Breast epithelium (tissue), 4 donors: ENCODE measurements at regions not wholly inside any gene's neighbourhood (a gene's known extent, or its start where the extent isn't known, plus 50 kb on each side); places are given as distances from the start of the nearest gene placed in this dataset.
"Not testable (repeated sequence)": the region's sequence is repeated elsewhere in the genome, so short reads cannot be mapped to it uniquely, and the experiment has no call there.

Source experiments
- DNase-seq, 2 donors: peaks; one replicate each; pipeline ENCODE4 v3.0.0-alpha.2; 2019; ENCODE audit warnings: low spot score in 2 of 2
- H3K27ac ChIP-seq, 2 donors: fragments of 200-600 bp; sonication (generic) in 1 of 2; one replicate each; pipeline ENCODE4 v1.5.1; 2016 to 2019; ENCODE audit warnings: mild to moderate bottlenecking in 1 of 2
- H3K27me3 ChIP-seq, 2 donors: fragments of 200-600 bp; sonication (generic) in 1 of 2; one replicate each; pipeline versions ENCODE4 v1.5.1 to v1.6.0; 2017 to 2019; ENCODE audit warnings: control low read depth in 1 of 2, mild to moderate bottlenecking in 1 of 2
- H3K36me3 ChIP-seq: fragments of 200-600 bp; one replicate; pipeline ENCODE4 v1.5.1; 2019
- H3K4me1 ChIP-seq, 2 donors: fragments of 200-600 bp; sonication (generic); one replicate each; pipeline ENCODE4 v1.5.1; 2016 to 2019; ENCODE audit warnings: control low read depth in 1 of 2
- H3K4me3 ChIP-seq, 3 donors: fragments of 200-600 bp; sonication (generic); 1 replicate in 2 of 3; 2 replicates in 1 of 3; pipeline ENCODE4 v1.5.1; 2016 to 2019; ENCODE audit warnings: mild to moderate bottlenecking in 3 of 3, moderate library complexity in 2 of 3
- H3K9me3 ChIP-seq, 2 donors: fragments of 200-600 bp; sonication (generic) in 1 of 2; one replicate each; pipeline ENCODE4 v1.5.1; 2016 to 2019; ENCODE audit warnings: control low read depth in 1 of 2
- POLR2A ChIP-seq: fragments of 450-650 bp; IDR thresholded peaks from one replicate; pipeline ENCODE4 v1.6.1; 2016; ENCODE audit warnings: antibody characterized with exemption, mild to moderate bottlenecking, moderate library complexity
- POLR2AphosphoS5 ChIP-seq, 3 donors: sonication (generic); formaldehyde crosslinking; IDR thresholded peaks; one replicate each; pipeline ENCODE4 v1.6.1; 2017; ENCODE audit warnings: antibody characterized with exemption in 3 of 3
- intact Hi-C: fragments of 100-400 bp; cut with DNase I; formaldehyde crosslinking; loops from one replicate; pipeline ENCODE4 v1.15.1; 2023; ENCODE audit warnings: low total_unique reads
- TF ChIP-seq, protein P1 (sequence below), 3 donors: fragments of 450-650 bp; IDR thresholded peaks; one replicate each; pipeline ENCODE4 v1.5.1; 2016 to 2017; ENCODE audit warnings: antibody characterized with exemption in 3 of 3, mild to moderate bottlenecking in 3 of 3, moderate library complexity in 3 of 3

DNA sequence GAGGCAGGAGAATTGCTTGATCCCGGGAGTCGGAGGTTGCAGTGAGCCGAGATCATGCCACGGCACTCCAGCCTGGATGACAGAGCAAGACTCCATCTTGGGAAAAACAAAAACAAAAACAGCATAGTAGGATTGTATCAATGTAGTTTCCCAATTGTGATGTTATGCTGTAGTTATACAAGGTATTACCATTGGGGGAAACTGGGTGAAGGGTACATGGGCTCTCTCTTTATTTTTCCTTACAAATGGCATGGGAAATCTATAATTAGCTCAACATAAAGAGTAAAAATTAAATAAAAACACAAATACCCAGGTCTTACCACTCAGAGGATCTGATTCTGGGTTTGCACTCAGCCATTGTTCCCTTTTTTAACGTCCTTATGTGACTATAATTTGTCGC lies 107.9 kb downstream of the KATNIP start:
- intact Hi-C loops, result loop anchor here (1.0 kb wide), 1 partner anchor 21 kb away; no protein-coding TSS in a partner anchor

GRCh38 chr16:27660507-27660906 lies 110.6 kb downstream of the KATNIP start:
- DNase-seq, result no peak
- TF ChIP-seq POLR2A, result no peak
- Histone ChIP-seq H3K9me3 (peaks cover 0 to 4% of the 10 kb centered on the region in 2 donors), H3K4me3 (no peak overlapping the region), H3K36me3 (no peaks in the 10 kb centered on the region), H3K27ac (no peak overlapping the region), H3K27me3 (no peaks in the 10 kb centered on the region), H3K4me1 (no peaks in the 10 kb centered on the region)
- intact Hi-C loops, result no loop called here

More for the DNA sequence above, 107.9 kb downstream of the KATNIP start:
- Histone ChIP-seq H3K27me3 (no peaks in the 10 kb centered on the region), H3K9me3 (peaks cover 0 to 4% of the 10 kb centered on the region in 2 donors), H3K27ac (no peak overlapping the region), H3K4me1 (no peaks in the 10 kb centered on the region), H3K36me3 (no peaks in the 10 kb centered on the region), H3K4me3 (no peak overlapping the region)
- TF ChIP-seq POLR2AphosphoS5 (IDR thresholded peaks at IDR 0.05), result no peak
- DNase-seq, result no peak

DNA sequence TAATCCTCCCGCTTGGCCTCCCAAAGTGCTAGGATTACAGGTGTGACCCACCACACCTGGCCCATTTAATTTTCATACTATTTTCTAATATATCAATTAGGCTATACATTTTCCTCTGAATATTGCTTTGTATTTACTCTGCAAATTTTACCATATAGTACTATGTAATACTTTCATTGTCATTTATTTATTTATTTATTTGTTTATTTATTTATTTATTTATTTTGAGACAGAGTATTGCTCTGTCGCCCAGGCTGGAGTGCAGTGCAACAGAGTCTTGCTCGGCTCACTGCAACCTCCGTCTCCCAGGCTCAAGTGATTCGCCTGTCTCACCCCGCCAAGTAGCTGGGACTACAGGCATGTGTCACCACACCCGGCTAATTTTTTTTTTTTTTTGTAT lies 113.3 kb downstream of the KATNIP start:
- DNase-seq, H3K27ac ChIP-seq, H3K27me3 ChIP-seq, H3K4me3 ChIP-seq, H3K9me3 ChIP-seq, intact Hi-C loops, H3K36me3 ChIP-seq, H3K4me1 ChIP-seq: not testable (repeated sequence)

- Histone ChIP-seq H3K9me3 (no peaks in the 10 kb centered on the region), H3K27ac (no peak overlapping the region), H3K4me1 (no peaks in the 10 kb centered on the region), H3K36me3 (no peaks in the 10 kb centered on the region), H3K27me3 (no peaks in the 10 kb centered on the region), H3K4me3 (no peak overlapping the region)
- intact Hi-C loops, result no loop called here
- no peak for DNase-seq
- TF ChIP-seq POLR2A (no peak), POLR2AphosphoS5 (IDR thresholded peaks at IDR 0.05) (no peak)
- TF ChIP-seq, protein P1, sequence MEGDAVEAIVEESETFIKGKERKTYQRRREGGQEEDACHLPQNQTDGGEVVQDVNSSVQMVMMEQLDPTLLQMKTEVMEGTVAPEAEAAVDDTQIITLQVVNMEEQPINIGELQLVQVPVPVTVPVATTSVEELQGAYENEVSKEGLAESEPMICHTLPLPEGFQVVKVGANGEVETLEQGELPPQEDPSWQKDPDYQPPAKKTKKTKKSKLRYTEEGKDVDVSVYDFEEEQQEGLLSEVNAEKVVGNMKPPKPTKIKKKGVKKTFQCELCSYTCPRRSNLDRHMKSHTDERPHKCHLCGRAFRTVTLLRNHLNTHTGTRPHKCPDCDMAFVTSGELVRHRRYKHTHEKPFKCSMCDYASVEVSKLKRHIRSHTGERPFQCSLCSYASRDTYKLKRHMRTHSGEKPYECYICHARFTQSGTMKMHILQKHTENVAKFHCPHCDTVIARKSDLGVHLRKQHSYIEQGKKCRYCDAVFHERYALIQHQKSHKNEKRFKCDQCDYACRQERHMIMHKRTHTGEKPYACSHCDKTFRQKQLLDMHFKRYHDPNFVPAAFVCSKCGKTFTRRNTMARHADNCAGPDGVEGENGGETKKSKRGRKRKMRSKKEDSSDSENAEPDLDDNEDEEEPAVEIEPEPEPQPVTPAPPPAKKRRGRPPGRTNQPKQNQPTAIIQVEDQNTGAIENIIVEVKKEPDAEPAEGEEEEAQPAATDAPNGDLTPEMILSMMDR (IDR thresholded peaks at IDR 0.05), result no peak
Observed at GRCh38 chr16:27665881-27666280, 115.9 kb downstream of the KATNIP start.

- H3K27me3 ChIP-seq, result no peaks in the 10 kb centered on the region
- TF ChIP-seq, protein P1 (IDR thresholded peaks at IDR 0.05), result no peak
- no peak for TF ChIP-seq POLR2A
- no peak for TF ChIP-seq POLR2AphosphoS5 (IDR thresholded peaks at IDR 0.05)
- intact Hi-C loops, result no loop called here
Observed at GRCh38 chr16:27670071-27670810, 120.3 kb downstream of the KATNIP start.

DNA sequence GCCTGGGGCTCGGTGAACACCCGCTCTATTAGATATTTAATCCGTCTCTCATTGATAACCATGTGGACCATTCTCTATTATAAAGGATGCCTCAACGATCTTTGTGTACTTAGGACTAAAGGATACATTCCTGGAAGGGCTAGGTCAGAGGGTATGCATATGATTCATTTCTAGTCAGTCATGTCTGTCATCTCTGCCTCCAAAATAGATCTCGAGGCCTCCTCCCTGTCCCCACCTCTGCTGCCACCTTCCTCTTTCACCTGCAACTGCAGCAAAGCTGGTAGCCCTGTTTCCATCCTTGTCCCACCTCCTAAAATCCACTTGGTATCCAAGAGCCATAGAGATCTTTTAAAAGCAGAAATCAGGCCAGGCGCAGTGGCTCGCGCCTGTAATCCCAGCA lies 121.5 kb downstream of the KATNIP start:
- H3K4me1 ChIP-seq, result no peaks in the 10 kb centered on the region
- TF ChIP-seq, protein P1 (IDR thresholded peaks at IDR 0.05), result no peak
- no peak for TF ChIP-seq POLR2A
- no peak for TF ChIP-seq POLR2AphosphoS5 (IDR thresholded peaks at IDR 0.05)
- no peaks in the 10 kb centered on the region for H3K9me3 ChIP-seq
- intact Hi-C loops, result no loop called here
- no peak overlapping the region for H3K27ac ChIP-seq
- H3K4me3 ChIP-seq, result no peak overlapping the region
- no peak for DNase-seq
- H3K36me3 ChIP-seq, result no peaks in the 10 kb centered on the region
- no peaks in the 10 kb centered on the region for H3K27me3 ChIP-seq

More at GRCh38 chr16:27670071-27670810, 120.3 kb downstream of the KATNIP start:
- H3K9me3 ChIP-seq, result no peaks in the 10 kb centered on the region
- no peaks in the 10 kb centered on the region for H3K36me3 ChIP-seq
- DNase-seq, result no peak
- no peaks in the 10 kb centered on the region for H3K4me1 ChIP-seq
- no peak overlapping the region for H3K4me3 ChIP-seq
- no peak overlapping the region for H3K27ac ChIP-seq
